ENCODE measurements at regions not wholly inside any gene's neighbourhood (a gene's known extent, or its start where the extent isn't known, plus 50 kb on each side); places are given as distances from the start of the nearest gene placed in this dataset.

- H2BK20ac ChIP-seq (ENCODE audit: low read depth, low read length): no peak overlapping the region
- H3K9ac ChIP-seq (ENCODE audit: low read depth, low read length): no peak overlapping the region
- CTCF ChIA-PET: no interaction called here
- H2AFZ ChIP-seq (replicated peaks; ENCODE audit: low read length, poor library complexity): no peak overlapping the region
- H4K8ac ChIP-seq (ENCODE audit: low read depth in 2 of 2, low read length in 2 of 2): no peak overlapping the region
- no peaks in the 10 kb centered on the region for H3K79me1 ChIP-seq (ENCODE audit: low read depth in 1 of 2, low read length in 2 of 2)
- whole genome bisulfite sequencing, 2 experiments (ENCODE audit: extremely low coverage in 2 of 2, insufficient read length in 1 of 2): no CpG with 5 or more reads among the region's 2 CpGs
- H3K14ac ChIP-seq (replicated peaks; ENCODE audit: low read depth, low read length): no peak overlapping the region
- H3K36me3 ChIP-seq (ENCODE audit: control insufficient read depth, insufficient read depth, low read length): no peaks in the 10 kb centered on the region
- H3K4me2 ChIP-seq (ENCODE audit: low read depth, low read length): no peak overlapping the region
- H3K4me1 ChIP-seq (ENCODE audit: control insufficient read depth, insufficient read depth, low read length): no peaks in the 10 kb centered on the region
- DNase-seq: no peak
- no peak overlapping the region for H3K4me3 ChIP-seq (ENCODE audit: insufficient read depth, low read depth, low read length)
- no peaks in the 10 kb centered on the region for H3K9me3 ChIP-seq (ENCODE audit: control insufficient read depth, insufficient read depth, low read length)
- no peak overlapping the region for H2BK15ac ChIP-seq (ENCODE audit: low read depth, low read length)
- dilution Hi-C loops (cut with HindIII; ENCODE audit: low sequenced_read_pairs, unreplicated experiment) (no loop called here), intact Hi-C loops (cut with micrococcal nuclease) (no loop called here), in situ Hi-C loops (cut with MboI; ENCODE audit: low sequenced_read_pairs) (no loop called here)
- H4K91ac ChIP-seq (ENCODE audit: insufficient read depth, low read depth, low read length): no peak overlapping the region
- no peak overlapping the region for H2AK5ac ChIP-seq (ENCODE audit: low read depth, low read length)
- H3K23ac ChIP-seq (ENCODE audit: low read depth, low read length): no peak overlapping the region
- POLR2A ChIA-PET (ENCODE audit: unreplicated experiment): no interaction called here
- no peak overlapping the region for H2BK5ac ChIP-seq (ENCODE audit: low read depth, low read length, poor library complexity, severe bottlenecking)
- no peak overlapping the region for H3K27ac ChIP-seq (ENCODE audit: insufficient read depth, low read length)
- no peak overlapping the region for H3K56ac ChIP-seq (ENCODE audit: extremely low read depth, insufficient read depth, low read length)
- no peaks in the 10 kb centered on the region for H3K9me1 ChIP-seq (ENCODE audit: insufficient read depth, low read length)
- no peaks in the 10 kb centered on the region for H4K20me1 ChIP-seq (ENCODE audit: insufficient read depth, low read length)
- TF ChIP-seq RCOR1 (IDR thresholded peaks at IDR 0.05; ENCODE audit: insufficient replicate concordance, low read length) (no peak), CHD1 (IDR thresholded peaks at IDR 0.05; ENCODE audit: low read depth, low read length) (no peak), NFE2L2 (IDR thresholded peaks at IDR 0.05; ENCODE audit: low read depth, low read length) (no peak), MAFK (IDR thresholded peaks at IDR 0.05; ENCODE audit: low read depth, low read length) (no peak), MXI1 (IDR thresholded peaks at IDR 0.05; ENCODE audit: borderline replicate concordance, low read depth, low read length) (no peak), FOS (IDR thresholded peaks at IDR 0.05; ENCODE audit: low read depth, low read length) (no peak), RAD21 (IDR thresholded peaks at IDR 0.05; ENCODE audit: low read length) (no peak), POLR2A (IDR thresholded peaks at IDR 0.05; ENCODE audit: low read depth, low read length) (no peak), ELK1 (IDR thresholded peaks at IDR 0.05; ENCODE audit: borderline replicate concordance, low read depth, low read length) (no peak), USF2 (IDR thresholded peaks at IDR 0.05; ENCODE audit: low read depth, low read length) (no peak), MAZ (IDR thresholded peaks at IDR 0.05; ENCODE audit: borderline replicate concordance, low read depth, low read length) (no peak)
- no peak for ATAC-seq (ENCODE audit: low read depth)
- no peak overlapping the region for H3K18ac ChIP-seq (ENCODE audit: low read depth, low read length)
- no peak overlapping the region for H2BK120ac ChIP-seq (ENCODE audit: low read depth, low read length)
- BruUV-seq (replicated peaks): no TSS peak
- H3K27me3 ChIP-seq (ENCODE audit: control insufficient read depth, insufficient read depth, low read length): no peaks in the 10 kb centered on the region
- no peak overlapping the region for H3K4ac ChIP-seq (ENCODE audit: low read depth, low read length)
- H4K5ac ChIP-seq (ENCODE audit: low read depth, low read length): no peak overlapping the region
- no peak overlapping the region for H2AK9ac ChIP-seq (replicated peaks; ENCODE audit: low read depth, low read length, poor library complexity)
Observed at GRCh38 chrX:54659547-54659946, 129.5 kb downstream of the GNL3L start.

All from IMR-90 (cell line).